Vagina (tissue), 2 donors: ENCODE measurements at regions not wholly inside any gene's neighbourhood (a gene's known extent, or its start where the extent isn't known, plus 50 kb on each side); places are given as distances from the start of the nearest gene placed in this dataset.

Experiments
- CTCF ChIP-seq, 3 experiments: fragments of 450-650 bp in 2 of 3; fragments of 200-600 bp in 1 of 3; sonication (generic) in 1 of 3; IDR thresholded peaks; one replicate each; pipeline ENCODE4 v1.5.1; 2017 to 2019; ENCODE audit warnings: antibody characterized with exemption in 3 of 3, mild to moderate bottlenecking in 2 of 3, moderate library complexity in 2 of 3
- POLR2A ChIP-seq, 2 donors: fragments of 450-650 bp; IDR thresholded peaks; one replicate each; pipeline ENCODE4 v1.6.1; 2017; ENCODE audit warnings: antibody characterized with exemption in 2 of 2, mild to moderate bottlenecking in 2 of 2, moderate library complexity in 2 of 2
- POLR2AphosphoS5 ChIP-seq, 2 donors: sonication (generic); formaldehyde crosslinking; IDR thresholded peaks; one replicate each; pipeline ENCODE4 v1.9.0; 2017; ENCODE audit warnings: antibody characterized with exemption in 2 of 2, mild to moderate bottlenecking in 2 of 2, low read depth in 1 of 2; ENCODE audit not compliant: insufficient read depth in 1 of 2

- TF ChIP-seq CTCF (IDR thresholded peaks at IDR 0.05) (no peak), POLR2AphosphoS5 (IDR thresholded peaks at IDR 0.05; ENCODE audit: insufficient read depth in 1 of 2, low read depth in 1 of 2) (no peak), POLR2A (IDR thresholded peaks at IDR 0.05) (no peak)
Measured at GRCh38 chr6:105747823-105748405, 338.2 kb upstream of the PRDM1 start.
